EH (cell line): ENCODE measurements at regions not wholly inside any gene's neighbourhood (a gene's known extent, or its start where the extent isn't known, plus 50 kb on each side); places are given as distances from the start of the nearest gene placed in this dataset.

Source experiments
- DNase-seq: peaks from one replicate; pipeline ENCODE4 v3.0.0-alpha.2; 2015; ENCODE audit warnings: low read depth

DNA sequence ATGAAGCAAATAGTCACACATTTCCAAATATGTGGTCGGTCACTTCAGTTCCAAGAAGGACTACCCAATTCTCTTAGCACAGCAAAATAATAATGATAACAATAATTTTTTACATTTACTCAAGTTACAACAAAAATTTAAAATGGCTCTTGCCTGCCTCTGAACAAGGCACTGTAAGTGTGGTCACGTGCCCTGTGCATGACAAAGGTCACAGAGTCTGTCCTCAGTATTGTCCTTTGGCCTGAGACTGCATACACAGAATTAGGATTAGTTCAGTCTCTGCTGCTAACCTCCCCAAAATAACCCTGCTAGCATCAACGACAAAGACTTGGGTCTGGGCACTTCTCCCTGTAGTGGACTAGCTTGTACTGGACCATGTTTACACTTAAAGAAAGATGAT lies 297.1 kb upstream of the DUSP10 start:
- DNase-seq, result no peak

DNA sequence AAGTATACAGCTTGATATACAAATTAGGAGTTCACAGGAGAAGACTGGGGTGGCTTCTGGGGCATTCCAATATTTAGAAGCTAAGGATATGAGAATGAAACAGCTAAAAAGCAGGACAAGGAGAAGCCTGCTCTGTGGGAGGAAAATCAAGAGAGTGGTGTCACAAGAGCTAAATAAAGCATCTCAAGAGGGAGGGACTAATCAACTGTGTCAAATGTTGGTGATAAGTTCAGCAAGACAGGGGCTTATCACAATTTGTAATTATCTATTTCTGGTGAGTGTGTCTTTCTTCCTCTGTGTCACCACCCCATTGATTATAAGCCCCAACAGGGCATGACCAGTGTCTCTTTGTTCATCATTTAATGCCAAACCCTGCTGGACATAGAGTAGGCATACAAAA lies 295.8 kb upstream of the DUSP10 start:
- no peak for DNase-seq

DNA sequence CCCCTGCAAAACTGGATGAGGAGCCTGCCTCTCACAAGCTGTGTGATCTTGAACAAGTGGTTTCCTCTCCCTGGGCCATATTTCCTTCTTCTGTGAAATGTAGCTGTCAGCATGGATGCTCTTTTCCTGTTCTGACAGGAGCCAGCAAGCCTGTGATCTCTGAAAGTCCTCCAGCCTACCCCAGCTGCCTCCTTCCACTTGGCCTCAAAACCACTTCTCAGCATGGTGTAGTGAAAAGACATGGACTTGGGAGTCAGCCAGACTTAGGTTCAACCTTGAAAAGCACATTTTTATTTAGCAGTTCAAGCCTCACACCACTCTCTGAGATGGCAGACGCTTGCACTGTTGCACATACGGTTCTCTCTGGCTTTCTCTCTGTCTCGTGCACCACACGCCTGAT lies 292.9 kb upstream of the DUSP10 start:
- DNase-seq, result no peak

DNA sequence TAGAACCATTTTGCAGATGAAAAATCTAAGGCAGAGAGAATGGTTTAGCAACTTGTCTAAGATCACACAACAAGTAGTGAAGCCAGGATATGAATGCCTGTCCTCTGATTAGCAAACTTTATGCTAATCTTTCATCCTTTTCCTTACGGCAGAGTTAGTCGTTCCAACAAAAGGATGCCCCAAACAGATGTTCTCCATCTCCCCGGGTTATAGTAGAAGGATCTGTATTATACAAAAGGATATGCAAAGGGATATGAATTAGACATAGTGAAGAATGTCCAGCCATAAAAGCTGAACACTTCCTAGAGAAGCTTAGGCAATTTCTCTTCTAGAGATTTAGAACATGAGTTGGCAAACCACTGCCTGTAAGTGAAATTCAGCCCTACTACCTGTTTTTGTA lies 291.6 kb upstream of the DUSP10 start:
- DNase-seq, result no peak

DNA sequence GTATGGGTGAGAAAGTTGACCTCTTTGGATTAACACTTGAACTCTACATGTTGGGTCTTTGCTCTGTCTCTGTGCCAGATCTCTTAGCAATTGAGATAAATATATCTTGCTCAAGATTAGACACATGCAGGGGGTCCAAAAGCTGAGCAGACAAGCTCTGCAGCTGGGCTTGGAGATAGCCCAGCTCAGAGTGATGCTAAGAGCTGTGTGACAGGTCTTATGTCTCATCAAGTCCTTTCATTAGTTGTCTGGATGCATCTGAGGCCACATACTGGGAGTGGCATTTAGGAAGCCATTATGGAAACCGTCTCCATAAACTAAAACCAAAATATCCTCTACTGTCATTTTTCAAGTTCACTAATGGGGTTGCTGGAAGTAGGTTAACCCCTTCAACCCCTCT lies 289.4 kb upstream of the DUSP10 start:
- DNase-seq, result no peak

DNA sequence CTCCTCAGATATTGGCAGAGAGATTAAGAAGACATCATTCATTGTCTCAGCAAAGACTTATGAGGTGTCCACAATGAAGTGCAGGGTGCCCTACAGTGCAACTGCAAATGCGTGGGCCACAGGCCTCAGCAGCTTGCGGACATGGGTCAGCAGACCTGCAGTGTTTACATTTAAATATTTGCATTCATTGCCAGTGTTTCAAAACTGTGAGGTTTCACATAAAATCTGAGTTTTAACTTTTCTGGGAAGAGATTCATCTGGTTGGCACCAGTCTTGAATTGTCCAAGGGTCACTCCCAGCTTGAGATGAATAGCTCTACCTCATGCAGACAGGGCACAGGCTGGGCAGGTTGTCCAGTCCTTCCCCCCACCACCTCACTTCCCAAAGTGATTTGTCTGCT lies 286.8 kb upstream of the DUSP10 start:
- no peak for DNase-seq

DNA sequence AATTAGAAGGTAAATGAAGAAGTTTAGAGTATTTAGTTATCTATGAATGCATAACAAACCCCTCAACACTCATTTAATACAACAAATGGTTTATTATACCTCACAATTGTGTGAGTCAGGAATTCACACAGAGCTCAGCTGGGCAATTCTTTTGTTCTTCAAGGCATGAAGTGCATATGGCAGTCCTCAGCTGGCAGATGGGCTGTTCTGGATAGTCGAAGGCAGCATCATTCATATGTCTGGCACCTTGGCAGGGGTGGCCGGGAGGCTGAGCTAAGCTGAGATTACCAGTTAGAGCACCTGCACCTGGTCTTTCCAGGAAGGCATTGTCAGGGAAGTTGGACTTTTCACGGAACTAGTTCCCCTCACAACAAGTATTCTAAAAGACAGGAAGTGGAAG lies 286.2 kb upstream of the DUSP10 start:
- DNase-seq, result no peak

DNA sequence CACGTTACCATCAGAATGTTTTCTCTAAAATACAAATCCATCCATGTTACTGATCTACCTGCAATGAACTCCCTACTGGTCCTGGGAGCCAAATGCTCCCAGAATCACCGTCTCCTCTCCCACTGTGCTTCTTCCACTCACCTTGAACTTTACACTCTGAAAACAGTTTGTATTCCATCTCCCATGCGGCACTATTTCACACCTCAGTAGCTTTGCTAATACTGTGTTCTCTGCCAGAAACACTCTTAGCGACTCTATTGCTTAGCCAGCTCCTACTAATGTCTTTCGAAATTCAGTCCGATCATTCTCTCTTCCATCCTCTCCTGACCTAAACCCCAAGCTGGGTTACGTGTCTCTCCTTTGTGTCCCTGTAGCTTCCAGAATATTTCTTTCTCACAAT lies 284.4 kb upstream of the DUSP10 start:
- no peak for DNase-seq

DNA sequence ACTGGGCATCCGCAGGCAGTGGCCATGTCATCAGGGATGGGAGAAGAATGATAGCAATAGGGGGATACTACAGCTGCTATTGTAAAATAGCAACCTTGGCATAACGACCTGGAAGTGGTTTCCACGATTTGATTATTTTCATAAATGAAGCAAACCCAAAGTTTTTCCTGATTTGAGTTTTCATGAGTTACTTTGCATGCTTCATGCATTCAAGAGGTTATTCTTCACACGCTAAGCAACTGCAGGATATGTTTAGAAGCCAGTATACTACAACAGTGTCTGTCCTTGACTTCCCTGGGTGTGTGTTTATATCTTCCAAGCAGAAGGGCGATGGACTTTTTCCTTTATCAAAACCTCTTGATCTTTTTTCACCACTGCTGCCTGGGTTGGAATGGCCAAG lies 281.1 kb upstream of the DUSP10 start:
- DNase-seq, result no peak

DNA sequence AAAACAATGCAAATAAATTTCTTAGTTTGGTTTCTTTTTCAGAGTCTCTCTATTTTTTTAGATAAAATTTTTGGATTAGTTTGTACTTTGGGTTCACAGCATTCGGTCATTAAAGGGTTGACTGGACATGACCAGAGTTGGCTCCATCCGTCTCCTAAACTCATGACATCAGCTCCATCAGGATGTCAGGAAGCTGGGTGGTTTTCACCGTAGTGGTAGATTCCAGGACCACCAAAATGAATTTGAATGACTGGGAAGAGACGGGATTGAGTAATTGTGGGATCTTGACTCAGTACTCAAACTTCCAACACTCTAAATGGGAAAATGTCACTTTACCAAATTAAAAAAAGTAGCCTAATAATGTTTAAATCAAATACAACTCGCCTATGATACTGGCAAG lies 279.2 kb upstream of the DUSP10 start:
- DNase-seq, result peak; percentile 65

DNA sequence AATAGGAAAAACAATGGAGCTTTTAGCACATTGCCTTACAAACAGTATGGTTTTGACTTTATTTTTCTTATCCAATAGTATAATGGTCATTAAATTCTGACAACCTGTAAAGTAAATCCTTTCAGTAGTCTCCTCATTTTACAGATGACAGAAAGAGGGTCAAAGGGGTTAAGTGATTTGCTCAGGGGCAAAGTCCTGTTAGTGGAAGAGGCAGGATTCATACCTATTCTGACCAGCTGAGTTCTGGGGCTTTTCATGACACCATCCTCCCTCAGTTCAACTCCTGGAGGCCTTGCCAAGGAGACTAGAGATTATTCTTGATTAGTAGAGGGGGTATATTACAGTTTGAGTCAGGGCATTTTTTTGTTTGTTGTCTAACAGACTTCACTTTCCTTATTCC lies 278.7 kb upstream of the DUSP10 start:
- no peak for DNase-seq

DNA sequence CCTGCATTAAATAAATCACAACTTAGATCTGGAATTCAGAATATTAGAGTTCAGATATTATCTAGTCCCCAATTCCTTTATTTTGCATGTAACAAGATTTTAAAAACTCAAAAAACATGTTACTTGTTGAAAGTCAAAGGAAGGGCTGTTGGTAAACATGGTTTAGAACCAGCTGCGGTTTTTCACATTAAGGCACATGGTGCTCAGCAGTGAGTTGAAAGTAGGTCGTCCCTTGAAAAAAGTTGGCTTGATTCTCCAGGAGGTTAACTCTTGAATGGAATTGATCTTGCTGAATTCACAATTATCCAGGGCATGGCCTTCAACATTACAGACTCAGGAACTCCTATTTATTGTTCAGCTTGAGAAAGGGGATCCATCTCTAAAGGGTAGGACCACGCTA lies 277.1 kb upstream of the DUSP10 start:
- no peak for DNase-seq

DNA sequence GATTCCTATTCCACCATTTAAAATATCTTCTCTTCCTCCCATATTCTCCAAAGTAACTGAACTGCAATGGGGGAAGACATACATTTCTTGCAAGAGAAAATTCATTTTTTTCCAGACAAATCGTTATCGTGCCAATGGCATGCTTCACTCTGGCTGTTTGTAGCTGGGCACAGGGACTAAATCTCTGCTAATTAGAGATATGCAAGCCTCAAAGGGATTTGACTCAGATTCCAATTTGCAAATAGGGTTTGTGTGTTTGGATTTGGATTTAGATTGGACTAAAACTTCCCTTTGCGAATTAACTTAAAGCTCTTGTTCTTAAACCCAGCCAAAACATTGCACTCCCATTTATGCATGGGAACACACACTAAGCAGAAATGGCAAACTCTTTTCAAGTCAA lies 276.2 kb upstream of the DUSP10 start:
- no peak for DNase-seq

DNA sequence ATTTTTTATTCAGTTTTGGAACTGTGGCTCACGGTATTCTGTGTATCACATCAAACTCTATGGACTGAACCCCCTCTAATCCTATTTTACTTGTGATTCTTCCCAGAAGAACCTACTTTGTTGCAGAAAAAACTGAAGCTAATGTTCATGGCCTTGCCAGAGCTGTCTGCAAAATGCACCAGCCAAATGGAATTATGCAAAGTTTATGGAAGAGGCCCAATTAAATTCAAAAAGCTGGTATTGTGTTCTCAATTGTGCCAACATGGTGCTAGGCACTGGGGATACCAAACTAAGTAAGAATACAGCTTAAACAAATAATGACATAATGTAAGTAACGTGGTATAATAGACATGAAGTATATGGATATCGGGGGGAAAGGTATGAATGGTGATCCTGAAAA lies 273.8 kb upstream of the DUSP10 start:
- no peak for DNase-seq

DNA sequence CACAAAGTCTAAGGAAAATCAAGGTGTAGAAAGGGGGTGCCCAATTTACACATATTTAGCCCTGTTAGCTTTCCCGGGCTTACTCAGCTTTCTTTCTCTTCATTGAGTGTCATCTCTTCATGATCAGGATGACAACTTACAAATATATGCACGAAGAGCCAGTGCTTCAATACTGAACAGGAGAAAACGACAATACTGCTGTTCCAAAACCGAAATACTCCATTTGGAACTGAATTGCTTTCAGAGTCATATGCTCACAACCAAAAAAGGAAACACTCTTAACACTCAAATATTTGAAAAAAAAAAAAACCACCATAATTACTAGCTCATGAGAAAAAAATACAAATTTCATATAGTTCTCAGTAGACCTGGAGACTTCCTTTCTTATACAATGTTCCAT lies 272.1 kb upstream of the DUSP10 start:
- DNase-seq, result no peak

DNA sequence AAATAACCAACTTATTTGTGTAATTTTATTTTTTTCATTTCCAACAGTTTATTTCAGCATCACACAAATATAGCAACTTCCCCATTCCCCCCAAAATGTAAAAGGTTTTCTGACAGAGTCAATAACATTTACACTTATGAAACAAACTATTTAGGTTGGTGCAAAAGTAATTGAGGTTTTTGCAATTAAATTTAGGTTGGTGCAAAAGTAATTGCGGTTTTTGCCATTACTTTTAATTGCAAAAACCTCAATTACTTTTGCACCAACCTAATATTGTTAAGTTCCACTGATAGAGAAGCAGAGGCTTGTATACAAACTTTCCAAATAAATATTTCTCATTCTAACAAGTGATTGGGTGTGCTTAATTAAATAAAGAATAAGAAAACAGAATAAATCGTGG lies 270.9 kb upstream of the DUSP10 start:
- no peak for DNase-seq

DNA sequence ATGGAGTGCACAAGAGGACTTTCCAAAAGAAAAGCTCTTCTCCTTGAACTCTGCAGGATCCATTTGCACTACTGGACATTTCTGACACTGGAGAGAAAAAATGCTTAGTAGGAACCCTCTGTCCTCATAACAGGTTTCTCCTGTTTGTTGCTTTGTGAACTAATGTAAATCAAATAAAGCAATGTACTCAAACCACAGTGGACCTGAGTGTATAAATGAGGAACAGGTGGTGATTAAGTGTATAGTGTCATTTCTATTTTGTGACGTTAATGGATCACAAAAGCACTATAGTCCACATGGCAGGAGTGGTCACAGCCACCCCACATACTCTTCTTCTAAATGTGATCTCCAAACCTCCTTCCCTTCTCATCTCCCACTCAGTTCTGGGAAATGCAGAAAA lies 268.4 kb upstream of the DUSP10 start:
- DNase-seq, result no peak

DNA sequence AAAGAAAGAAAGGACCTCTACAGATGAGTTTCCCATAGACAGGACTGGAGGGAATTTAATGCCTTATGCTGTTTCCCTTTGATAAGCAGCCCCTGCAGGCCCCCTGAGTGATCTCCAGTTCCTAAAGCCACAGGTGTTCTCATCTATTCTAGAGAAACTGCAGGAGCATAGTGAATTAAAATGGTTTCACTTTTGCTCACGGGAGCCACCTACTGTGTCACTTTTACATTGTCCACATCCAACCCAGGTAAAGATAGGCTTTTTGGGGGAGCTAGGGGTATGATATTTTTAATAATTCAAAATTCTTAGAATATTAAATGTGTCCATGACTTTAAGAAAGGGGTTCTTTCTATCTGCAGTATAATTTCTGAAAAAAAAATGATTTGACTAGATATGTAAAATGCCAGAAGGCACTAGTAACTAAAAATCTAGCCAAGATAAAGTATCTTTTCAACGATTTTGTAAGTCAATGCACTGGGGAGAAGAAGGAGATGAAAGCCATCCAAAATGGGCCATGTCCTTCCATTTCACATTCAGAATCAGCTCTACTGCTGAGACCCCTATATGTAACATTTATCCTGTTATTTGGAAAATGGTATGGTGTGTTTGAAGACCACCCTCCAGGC lies 267.3 kb upstream of the DUSP10 start:
- no peak for DNase-seq

DNA sequence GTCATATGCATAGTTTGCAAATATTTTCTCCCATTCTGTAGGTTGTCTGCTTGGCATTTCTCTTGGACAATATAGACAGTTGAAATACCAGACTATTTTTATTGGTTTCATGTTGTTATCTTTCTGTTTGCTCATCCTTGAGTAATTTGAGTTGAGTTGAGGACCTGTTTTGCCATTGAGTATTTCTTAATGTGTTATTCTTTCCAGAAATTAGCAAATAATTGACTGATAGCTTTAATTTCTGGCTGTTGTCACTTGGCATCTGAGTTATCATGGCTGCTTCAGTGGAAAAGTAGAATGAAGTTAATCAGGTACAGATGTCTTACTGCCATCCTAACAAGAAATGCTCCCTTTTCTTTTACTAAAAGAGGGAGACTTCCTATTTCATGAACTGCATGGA lies 264.8 kb upstream of the DUSP10 start:
- DNase-seq, result peak; percentile 30

DNA sequence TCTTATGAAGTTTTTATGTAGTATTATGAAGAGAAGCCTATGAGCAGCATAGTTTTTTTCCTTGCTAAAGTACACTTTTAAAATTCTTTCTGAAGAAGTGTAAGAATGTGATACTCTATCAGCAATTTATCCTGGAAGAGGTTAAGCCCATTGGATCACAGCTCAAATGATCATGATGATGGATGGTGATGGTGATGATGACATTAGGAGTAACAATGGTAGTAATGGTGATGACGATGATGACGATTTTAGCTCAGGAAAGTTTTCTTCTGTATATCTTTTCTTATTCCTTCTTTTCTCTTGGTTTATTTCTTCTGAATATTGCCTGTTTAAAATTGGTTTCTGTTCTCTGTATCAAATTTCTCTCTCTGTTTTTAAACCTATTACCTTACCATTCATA lies 262.9 kb upstream of the DUSP10 start:
- DNase-seq, result no peak

DNA sequence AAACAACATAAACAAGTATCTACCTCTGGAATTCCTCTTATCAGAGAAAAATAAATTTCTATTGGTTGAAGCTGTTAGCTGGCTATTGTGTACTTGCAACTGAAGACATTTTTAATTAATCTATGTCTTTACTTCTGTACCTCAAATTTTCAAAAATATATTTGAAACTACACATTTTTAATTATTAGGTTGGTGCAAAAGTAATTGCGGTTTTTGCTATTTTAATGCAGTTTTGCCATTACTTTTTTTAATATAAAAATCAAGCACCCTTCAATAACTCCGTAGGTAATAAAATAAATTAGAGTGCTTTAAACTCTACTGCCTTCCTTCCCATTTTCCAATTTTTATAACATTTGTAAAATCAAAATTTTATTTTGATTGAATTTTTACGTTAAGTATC lies 262.1 kb upstream of the DUSP10 start:
- no peak for DNase-seq

DNA sequence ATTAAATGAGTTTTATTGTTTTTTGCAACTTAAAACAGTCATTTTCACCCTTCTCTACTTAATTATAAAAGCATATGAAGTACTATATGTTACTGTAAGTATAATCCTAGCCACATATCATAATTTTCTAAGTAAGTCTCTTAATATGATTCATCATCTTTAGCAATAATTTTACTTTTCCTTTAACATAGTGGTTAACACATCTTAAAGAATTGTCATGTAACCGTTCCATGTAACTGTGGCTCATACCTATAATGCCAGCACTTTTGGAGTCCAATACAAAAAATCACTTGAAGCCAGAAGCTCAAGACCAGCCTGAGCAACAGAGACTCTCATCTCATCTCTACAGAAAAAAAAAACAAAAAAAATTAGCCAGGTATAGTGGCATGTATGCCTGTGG lies 260.6 kb upstream of the DUSP10 start:
- DNase-seq, result no peak

DNA sequence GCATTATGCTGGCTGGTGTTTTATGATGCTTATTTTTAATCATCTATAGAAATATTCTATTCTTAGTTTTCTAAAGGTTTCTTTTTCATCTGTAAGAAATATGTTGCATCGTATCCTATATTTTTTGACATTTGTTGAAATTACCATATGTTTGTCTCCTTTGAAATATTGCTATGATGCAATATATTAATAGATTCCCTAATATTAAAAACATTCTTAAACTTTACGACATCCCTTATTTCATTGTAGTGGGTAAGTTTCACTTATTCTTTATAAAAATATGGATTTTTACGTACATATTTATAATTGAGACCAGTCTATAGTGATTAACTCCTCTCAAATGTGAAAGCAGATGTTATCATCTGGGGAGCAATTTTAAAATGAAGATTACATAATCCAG lies 258.2 kb upstream of the DUSP10 start:
- no peak for DNase-seq

DNA sequence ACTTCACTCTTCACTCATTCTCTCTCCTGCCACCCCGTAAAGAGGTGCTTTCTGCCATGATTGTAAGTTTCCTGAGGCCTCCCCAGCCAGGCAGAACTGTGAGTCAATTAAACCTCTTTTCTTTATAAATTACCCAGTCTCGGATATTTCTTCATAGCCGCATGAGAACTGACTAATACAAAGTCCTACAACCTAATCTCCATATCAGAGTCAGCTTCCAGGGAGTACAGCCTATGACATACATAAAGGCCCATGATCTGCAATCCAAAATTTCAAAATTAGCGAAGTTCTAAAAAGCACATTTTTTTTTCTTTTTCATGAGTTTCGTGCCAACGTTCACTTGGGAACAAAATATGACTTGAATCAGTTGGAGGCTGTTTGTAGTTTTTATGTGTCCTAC lies 256.9 kb upstream of the DUSP10 start:
- no peak for DNase-seq

DNA sequence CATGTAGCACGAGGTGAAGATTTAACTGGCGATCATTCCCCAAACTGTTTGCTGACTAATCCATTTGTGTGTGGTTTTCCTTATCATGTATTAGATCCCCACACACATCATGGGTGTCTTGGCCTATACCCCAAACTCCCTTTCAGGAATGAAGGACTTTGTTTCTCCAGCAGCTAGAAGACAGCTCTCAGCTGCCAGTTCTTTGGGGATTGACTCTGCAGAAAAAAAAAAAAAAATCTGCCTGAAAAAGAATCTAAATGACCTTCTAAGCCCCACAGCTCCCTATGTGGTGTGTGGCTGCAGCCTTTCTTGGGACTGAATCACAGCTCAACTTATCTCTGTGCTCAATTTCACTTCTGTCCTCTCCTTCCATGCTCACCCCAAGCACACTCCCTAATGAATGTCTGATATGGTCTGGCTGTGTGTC lies 256.3 kb upstream of the DUSP10 start:
- peak; percentile 56 for DNase-seq
